ENCODE measurements at regions not wholly inside any gene's neighbourhood (a gene's known extent, or its start where the extent isn't known, plus 50 kb on each side); places are given as distances from the start of the nearest gene placed in this dataset.

- no peak for TF ChIP-seq CTCF (IDR thresholded peaks at IDR 0.05; ENCODE audit: low read depth, low read length, poor library complexity, severe bottlenecking)
- TF ChIP-seq EZH2phosphoT487 (IDR thresholded peaks at IDR 0.05; ENCODE audit: borderline replicate concordance, low read length), result no peak
Observed at GRCh38 chr12:13597837-13598236, 383.6 kb downstream of the GRIN2B start.
